HepG2 (cell line): ENCODE measurements at regions not wholly inside any gene's neighbourhood (a gene's known extent, or its start where the extent isn't known, plus 50 kb on each side); places are given as distances from the start of the nearest gene placed in this dataset.

Source experiments
- ATAC-seq: fragments of 200-7000 bp; cut with Tn5 transposase; 3 replicates; pipeline ENCODE4 v1.9.1; 2020; ENCODE audit warnings: mild to moderate bottlenecking, moderate library complexity
- BruUV-seq: library from RNA; stranded (reverse); fragments of 400-500 nt; replicated peaks from 2 replicates; lab custom pipeline; 2021; lab: Mats Ljungman, UMichigan
- CTCF ChIA-PET: fragments of 300-600 bp; formaldehyde crosslinking; extraction: SDS; loops from one replicate; lab custom pipeline; 2021; ENCODE audit warnings: low total read pairs, inconsistent platforms, low intra/inter-chr PET ratio; lab: Yijun Ruan, JAX
- POLR2A ChIA-PET: fragments of 350-600 bp; sonication (Branson Sonifier 250); formaldehyde crosslinking; loops from one replicate; lab custom pipeline; 2020; ENCODE audit warnings: antibody characterized with exemption, inconsistent platforms; lab: Yijun Ruan, JAX
- DNase-seq: peaks from one replicate; pipeline ENCODE4 v3.0.0-alpha.2; 2015; ENCODE audit warnings: low spot score
- FAIRE-seq: peaks from 3 replicates; lab custom pipeline; 2011; peaks lifted over from hg19 to GRCh38; lab: Jason Lieb, UNC
- H2AFZ ChIP-seq: one replicate; pipeline ENCODE4 v1.6.1; 2011; ENCODE audit warnings: low read length, inconsistent platforms
- H3K27ac ChIP-seq: fragments of 300-600 bp; 3 replicates; pipeline ENCODE4 v1.8.0; 2011; ENCODE audit warnings: mixed run types, mild to moderate bottlenecking, mixed read lengths, low read length, inconsistent platforms; ENCODE audit not compliant: insufficient read depth; ENCODE audit errors: extremely low read length
- H3K27me3 ChIP-seq, 2 experiments: fragments of 200-600 bp in 1 of 2; 2 replicates in 1 of 2; 3 replicates in 1 of 2; pipeline versions ENCODE4 v1.6.0 to v1.8.0; 2011; ENCODE audit warnings: low read length in 2 of 2, mild to moderate bottlenecking in 2 of 2, moderate library complexity in 2 of 2, inconsistent platforms in 1 of 2; ENCODE audit not compliant: insufficient read depth in 2 of 2, control insufficient read depth in 1 of 2
- H3K36me3 ChIP-seq, 2 experiments: fragments of 200-600 bp in 1 of 2; replicated peaks in 1 of 2; 2 replicates in 1 of 2; 3 replicates in 1 of 2; pipeline versions ENCODE4 v1.5.1 to v1.8.0; 2011; ENCODE audit warnings: low read length in 2 of 2, inconsistent platforms in 1 of 2; ENCODE audit not compliant: insufficient read depth in 2 of 2, control insufficient read depth in 1 of 2
- H3K4me1 ChIP-seq: 2 replicates; pipeline ENCODE4 v1.5.1; 2012; ENCODE audit warnings: low read length, inconsistent platforms; ENCODE audit not compliant: insufficient read depth
- H3K4me2 ChIP-seq: 2 replicates; pipeline ENCODE4 v1.6.0; 2011; ENCODE audit warnings: low read depth, low read length, inconsistent platforms
- H3K4me3 ChIP-seq, 3 experiments: fragments of 200-600 bp in 1 of 3; sonication (generic), shearing (Covaris generic) in 1 of 3; replicated peaks in 1 of 3; 2 replicates each; pipeline ENCODE4 v1.5.1; 2011 to 2016; ENCODE audit warnings: low read length in 3 of 3, inconsistent platforms in 2 of 3, low read depth in 2 of 3, mild to moderate bottlenecking in 2 of 3, control low read depth in 1 of 3, mixed read lengths in 1 of 3; ENCODE audit not compliant: insufficient read depth in 1 of 3
- H3K79me2 ChIP-seq: one replicate; pipeline ENCODE4 v1.6.1; 2011; ENCODE audit warnings: low read length, inconsistent platforms; ENCODE audit not compliant: insufficient read depth
- H3K9ac ChIP-seq: 2 replicates; pipeline ENCODE4 v1.6.0; 2011; ENCODE audit warnings: mild to moderate bottlenecking, low read depth, low read length, inconsistent platforms; ENCODE audit not compliant: insufficient read depth
- H3K9me3 ChIP-seq: 2 replicates; pipeline ENCODE4 v1.5.1; 2012; ENCODE audit warnings: mild to moderate bottlenecking, low read length
- H4K20me1 ChIP-seq: 2 replicates; pipeline ENCODE4 v1.6.0; 2011; ENCODE audit warnings: inconsistent platforms, mild to moderate bottlenecking, low read length, moderate library complexity; ENCODE audit not compliant: insufficient read depth
- CCAR2 ChIP-seq: fragments of 200-400 bp; formaldehyde crosslinking; optimal IDR thresholded peaks from 2 replicates; pipeline ENCODE3; 2018; ENCODE audit warnings: low read depth, mild to moderate bottlenecking, low read length, moderate library complexity
- CEBPZ ChIP-seq: IDR thresholded peaks from 2 replicates; pipeline ENCODE4 v1.6.1; 2012; ENCODE audit warnings: low read length, improper control_type of control experiment
- CTCF ChIP-seq: sonication (generic); formaldehyde crosslinking; IDR thresholded peaks from 2 replicates; pipeline ENCODE4 v1.5.0; 2020; ENCODE audit warnings: mild to moderate bottlenecking, missing genetic modification reagents, moderate library complexity
- DRAP1 ChIP-seq: IDR thresholded peaks from 2 replicates; pipeline ENCODE4 v1.6.1; 2016; ENCODE audit warnings: missing genetic modification reagents, missing compliant biosample characterization
- EEA1 ChIP-seq: sonication (generic); formaldehyde crosslinking; IDR thresholded peaks from 2 replicates; pipeline ENCODE4 v1.5.1; 2020; ENCODE audit warnings: mild to moderate bottlenecking, missing genetic modification reagents, borderline replicate concordance
- IKZF1 ChIP-seq: fragments of 450-650 bp; IDR thresholded peaks from 2 replicates; pipeline ENCODE4 v1.7.1; 2016
- IKZF4 ChIP-seq: sonication (generic); formaldehyde crosslinking; IDR thresholded peaks from 2 replicates; pipeline ENCODE4 v1.5.1; 2020; ENCODE audit warnings: borderline replicate concordance, mild to moderate bottlenecking, low read depth, missing genetic modification reagents; ENCODE audit errors: not compliant biosample characterization
- KLF6 ChIP-seq: IDR thresholded peaks from 2 replicates; pipeline ENCODE4 v1.8.0; 2016; ENCODE audit warnings: missing biosample characterization, missing genetic modification reagents
- MED13 ChIP-seq: sonication (generic); formaldehyde crosslinking; IDR thresholded peaks from 2 replicates; pipeline ENCODE4 v1.5.0; 2020; ENCODE audit warnings: missing genetic modification reagents
- PHF20 ChIP-seq: sonication (generic); formaldehyde crosslinking; IDR thresholded peaks from 2 replicates; pipeline ENCODE4 v1.5.0; 2020; ENCODE audit warnings: mild to moderate bottlenecking, missing genetic modification reagents
- TBP ChIP-seq: sonication (generic); formaldehyde crosslinking; IDR thresholded peaks from 2 replicates; pipeline ENCODE4 v1.5.0; 2020; ENCODE audit warnings: missing genetic modification reagents
- TCF7 ChIP-seq: sonication (generic); IDR thresholded peaks from 2 replicates; pipeline ENCODE4 v1.6.1; 2016; ENCODE audit warnings: antibody characterized with exemption, low read depth
- ZBTB14 ChIP-seq: sonication (generic); formaldehyde crosslinking; IDR thresholded peaks from 2 replicates; pipeline ENCODE4 v1.4.0; 2020; ENCODE audit warnings: missing genetic modification reagents
- ZBTB46 ChIP-seq: sonication (generic); formaldehyde crosslinking; IDR thresholded peaks from 2 replicates; pipeline ENCODE4 v1.4.0; 2020; ENCODE audit warnings: mild to moderate bottlenecking, missing genetic modification reagents, borderline replicate concordance
- ZNF441 ChIP-seq: sonication (generic); formaldehyde crosslinking; IDR thresholded peaks from 2 replicates; pipeline ENCODE4 v1.7.0; 2021; ENCODE audit warnings: missing genetic modification reagents, borderline replicate concordance
- ZNF772 ChIP-seq: sonication (generic); formaldehyde crosslinking; IDR thresholded peaks from 2 replicates; pipeline ENCODE4 v1.5.0; 2020; ENCODE audit warnings: mild to moderate bottlenecking, missing genetic modification reagents
- ZNF776 ChIP-seq: sonication (generic); formaldehyde crosslinking; IDR thresholded peaks from 2 replicates; pipeline ENCODE4 v1.4.0; 2020; ENCODE audit warnings: mild to moderate bottlenecking, missing genetic modification reagents
- WGBS: methylation state at CpG from one replicate; pipeline ENCODE4 v1.1.6; 2017; ENCODE audit warnings: low lambda C conversion rate; 5-methylcytosine and 5-hydroxymethylcytosine counted together
- in situ Hi-C: cut with HindIII; loops from 2 replicates; pipeline ENCODE4 v1.10.0; 2017; ENCODE audit warnings: low pct_unique_long_range_greater_than_20kb; ENCODE audit not compliant: extremely low pct_ligation_motif_present
- intact Hi-C: fragments of 100-400 bp; cut with micrococcal nuclease; formaldehyde crosslinking; loops from one replicate; pipeline ENCODE4 v1.10.0; 2022; ENCODE audit not compliant: unreplicated experiment

- TF ChIP-seq CTCF (CRISPR knock-in tag) = no peak
- TF ChIP-seq DRAP1 (CRISPR knock-in tag) = no peak
- no peak for TF ChIP-seq EEA1 (CRISPR knock-in tag)
- no peak for TF ChIP-seq ZNF772 (CRISPR knock-in tag)
- no peak for TF ChIP-seq TCF7
- no peak for TF ChIP-seq PHF20
- TF ChIP-seq CEBPZ = no peak
- TF ChIP-seq IKZF4 (CRISPR knock-in tag) = no peak
- TF ChIP-seq, all 625 proteins: peak for 0
These were observed 338.3 kb downstream of the CXCL12 start (continued) for GRCh38 chr10:44046605-44047004.

GRCh38 chr10:44045020-44045419 is 339.9 kb downstream of the CXCL12 start:
- Histone ChIP-seq H3K4me2 (no peak overlapping the region), H4K20me1 (no peaks in the 10 kb centered on the region), H3K27me3 (peaks cover 4 to 17% of the 10 kb centered on the region in 2 experiments; a peak in 2 of 5 replicates), H3K4me1 (no peaks in the 10 kb centered on the region), H3K27ac (no peak overlapping the region), H3K9me3 (no peaks in the 10 kb centered on the region), H3K4me3 (no peak overlapping the region), H3K36me3 (no peaks in the 10 kb centered on the region), H2AFZ (no peak overlapping the region), H3K9ac (no peak overlapping the region), H3K79me2 (no peaks in the 10 kb centered on the region)
- ChIA-PET POLR2A (no interaction called here), CTCF (no interaction called here)
- in situ Hi-C loops = no loop called here
- FAIRE-seq (no peak), ATAC-seq (no peak), DNase-seq (no peak)
- intact Hi-C loops = no loop called here
- no TSS peak for BruUV-seq
- WGBS = 24% methylated on average over 4 of the region's 6 CpGs
- TF ChIP-seq KLF6 (no peak), ZBTB14 (CRISPR knock-in tag) (no peak), CCAR2 (no peak), ZBTB46 (CRISPR knock-in tag) (no peak), ZNF441 (CRISPR knock-in tag) (no peak), MED13 (CRISPR knock-in tag) (no peak), IKZF1 (no peak), ZNF776 (CRISPR knock-in tag) (no peak), TBP (CRISPR knock-in tag) (no peak)
